ENCODE measurements at regions not wholly inside any gene's neighbourhood (a gene's known extent, or its start where the extent isn't known, plus 50 kb on each side); places are given as distances from the start of the nearest gene placed in this dataset.

- in situ Hi-C loops (cut with HindIII; ENCODE audit: low pct_unique_long_range_greater_than_20kb, low sequenced_read_pairs): no loop called here
- DNase-seq (ENCODE audit: low read depth): no peak
Measured at GRCh38 chr9:118367383-118367782, 663.2 kb downstream of the TLR4 start.

- no peak for DNase-seq (ENCODE audit: low read depth)
- in situ Hi-C loops (cut with HindIII; ENCODE audit: low pct_unique_long_range_greater_than_20kb, low sequenced_read_pairs): no loop called here
Measured at GRCh38 chr9:118384531-118385100, 680.4 kb downstream of the TLR4 start.

GRCh38 chr9:118395415-118395814 is 691.2 kb downstream of the TLR4 start:
- DNase-seq (ENCODE audit: low read depth): peak; percentile 25
- in situ Hi-C loops (cut with HindIII; ENCODE audit: low pct_unique_long_range_greater_than_20kb, low sequenced_read_pairs): no loop called here

- in situ Hi-C loops (cut with HindIII; ENCODE audit: low pct_unique_long_range_greater_than_20kb, low sequenced_read_pairs): no loop called here
- DNase-seq (ENCODE audit: low read depth): no peak
Measured at GRCh38 chr9:118401546-118401945, 697.3 kb downstream of the TLR4 start.

- in situ Hi-C loops (cut with HindIII; ENCODE audit: low pct_unique_long_range_greater_than_20kb, low sequenced_read_pairs): no loop called here
- no peak for DNase-seq (ENCODE audit: low read depth)
Measured at GRCh38 chr9:118414676-118415075, 710.5 kb downstream of the TLR4 start.

GRCh38 chr9:118418887-118419565 is 714.8 kb downstream of the TLR4 start:
- in situ Hi-C loops (cut with HindIII; ENCODE audit: low pct_unique_long_range_greater_than_20kb, low sequenced_read_pairs): no loop called here
- peak; percentile 46 for DNase-seq (ENCODE audit: low read depth)

- DNase-seq (ENCODE audit: low read depth): no peak
Measured at GRCh38 chr9:118419676-118420075, 715.5 kb downstream of the TLR4 start.

GRCh38 chr9:118422508-118422907 is 718.3 kb downstream of the TLR4 start:
- no peak for DNase-seq (ENCODE audit: low read depth)
- in situ Hi-C loops (cut with HindIII; ENCODE audit: low pct_unique_long_range_greater_than_20kb, low sequenced_read_pairs): no loop called here

More at GRCh38 chr9:118419676-118420075, 715.5 kb downstream of the TLR4 start:
- in situ Hi-C loops (cut with HindIII; ENCODE audit: low pct_unique_long_range_greater_than_20kb, low sequenced_read_pairs): no loop called here

GRCh38 chr9:118423021-118423420 is 718.8 kb downstream of the TLR4 start:
- DNase-seq (ENCODE audit: low read depth): no peak
- in situ Hi-C loops (cut with HindIII; ENCODE audit: low pct_unique_long_range_greater_than_20kb, low sequenced_read_pairs): no loop called here

GRCh38 chr9:118423721-118424120 is 719.5 kb downstream of the TLR4 start:
- DNase-seq (ENCODE audit: low read depth): no peak
- in situ Hi-C loops (cut with HindIII; ENCODE audit: low pct_unique_long_range_greater_than_20kb, low sequenced_read_pairs): no loop called here

GRCh38 chr9:118426772-118427171 is 722.6 kb downstream of the TLR4 start:
- no peak for DNase-seq (ENCODE audit: low read depth)
- in situ Hi-C loops (cut with HindIII; ENCODE audit: low pct_unique_long_range_greater_than_20kb, low sequenced_read_pairs): no loop called here

GRCh38 chr9:118438810-118439209 is 734.6 kb downstream of the TLR4 start:
- in situ Hi-C loops (cut with HindIII; ENCODE audit: low pct_unique_long_range_greater_than_20kb, low sequenced_read_pairs): no loop called here
- no peak for DNase-seq (ENCODE audit: low read depth)

- no peak for DNase-seq (ENCODE audit: low read depth)
- in situ Hi-C loops (cut with HindIII; ENCODE audit: low pct_unique_long_range_greater_than_20kb, low sequenced_read_pairs): no loop called here
Measured at GRCh38 chr9:118439441-118439840, 735.2 kb downstream of the TLR4 start.

GRCh38 chr9:118444403-118444802 is 740.2 kb downstream of the TLR4 start:
- in situ Hi-C loops (cut with HindIII; ENCODE audit: low pct_unique_long_range_greater_than_20kb, low sequenced_read_pairs): no loop called here
- DNase-seq (ENCODE audit: low read depth): no peak

GRCh38 chr9:118446943-118447639 is 742.9 kb downstream of the TLR4 start:
- in situ Hi-C loops (cut with HindIII; ENCODE audit: low pct_unique_long_range_greater_than_20kb, low sequenced_read_pairs): no loop called here
- peak; percentile 6 for DNase-seq (ENCODE audit: low read depth)

- no peak for DNase-seq (ENCODE audit: low read depth)
- in situ Hi-C loops (cut with HindIII; ENCODE audit: low pct_unique_long_range_greater_than_20kb, low sequenced_read_pairs): no loop called here
Measured at GRCh38 chr9:118449554-118449953, 745.4 kb downstream of the TLR4 start.

- DNase-seq (ENCODE audit: low read depth): peak; percentile 72
Measured at GRCh38 chr9:118455259-118455658, 751.1 kb downstream of the TLR4 start.

GRCh38 chr9:118455788-118456187 is 751.6 kb downstream of the TLR4 start:
- DNase-seq (ENCODE audit: low read depth): peak; percentile 56
- in situ Hi-C loops (cut with HindIII; ENCODE audit: low pct_unique_long_range_greater_than_20kb, low sequenced_read_pairs): no loop called here

More at GRCh38 chr9:118455259-118455658, 751.1 kb downstream of the TLR4 start:
- in situ Hi-C loops (cut with HindIII; ENCODE audit: low pct_unique_long_range_greater_than_20kb, low sequenced_read_pairs): no loop called here

- no peak for DNase-seq (ENCODE audit: low read depth)
- in situ Hi-C loops (cut with HindIII; ENCODE audit: low pct_unique_long_range_greater_than_20kb, low sequenced_read_pairs): no loop called here
Measured at GRCh38 chr9:118457171-118458000, 753.2 kb downstream of the TLR4 start.
